ENCODE measurements at regions not wholly inside any gene's neighbourhood (a gene's known extent, or its start where the extent isn't known, plus 50 kb on each side); places are given as distances from the start of the nearest gene placed in this dataset.

GRCh38 chr12:13342971-13343370 is 146.4 kb downstream of the EMP1 start:
- H4K20me1 ChIP-seq (ENCODE audit: control insufficient read depth, insufficient read depth, low read depth, low read length) = no peaks in the 10 kb centered on the region
- H3K9me2 ChIP-seq (replicated peaks; ENCODE audit: control insufficient read depth, low read length) = no peaks in the 10 kb centered on the region
- no peaks in the 10 kb centered on the region for H3K4me1 ChIP-seq (ENCODE audit: control insufficient read depth, low read length)
- H3F3A ChIP-seq (ENCODE audit: control insufficient read depth, insufficient read depth) = no peaks in the 10 kb centered on the region
- H3K9me3 ChIP-seq (ENCODE audit: control insufficient read depth, insufficient read depth, low read length) = no peaks in the 10 kb centered on the region
- H3K27me3 ChIP-seq (ENCODE audit: control insufficient read depth, low read length) = no peaks in the 10 kb centered on the region
- H3K79me2 ChIP-seq (ENCODE audit: control insufficient read depth, low read length) = no peaks in the 10 kb centered on the region
- H3K27ac ChIP-seq (ENCODE audit: low read depth, low read length) = no peak overlapping the region
- no peak overlapping the region for H3K4me3 ChIP-seq (ENCODE audit: low read length)
- no peak for TF ChIP-seq CTCF (IDR thresholded peaks at IDR 0.05; ENCODE audit: low read depth, low read length, poor library complexity, severe bottlenecking)
- no peak for TF ChIP-seq EZH2phosphoT487 (IDR thresholded peaks at IDR 0.05; ENCODE audit: borderline replicate concordance, low read length)
- no peak overlapping the region for H3K4me2 ChIP-seq (ENCODE audit: low read length)
- no peaks in the 10 kb centered on the region for H3K36me3 ChIP-seq (ENCODE audit: control insufficient read depth, low read length)

- no peaks in the 10 kb centered on the region for H3K36me3 ChIP-seq (ENCODE audit: control insufficient read depth, low read length)
- H4K20me1 ChIP-seq (ENCODE audit: control insufficient read depth, insufficient read depth, low read depth, low read length) = no peaks in the 10 kb centered on the region
- no peak overlapping the region for H3K4me3 ChIP-seq (ENCODE audit: low read length)
- no peaks in the 10 kb centered on the region for H3K4me1 ChIP-seq (ENCODE audit: control insufficient read depth, low read length)
- no peaks in the 10 kb centered on the region for H3K27me3 ChIP-seq (ENCODE audit: control insufficient read depth, low read length)
- no peaks in the 10 kb centered on the region for H3K9me3 ChIP-seq (ENCODE audit: control insufficient read depth, insufficient read depth, low read length)
- no peaks in the 10 kb centered on the region for H3K9me2 ChIP-seq (replicated peaks; ENCODE audit: control insufficient read depth, low read length)
- no peak overlapping the region for H3K4me2 ChIP-seq (ENCODE audit: low read length)
- no peaks in the 10 kb centered on the region for H3F3A ChIP-seq (ENCODE audit: control insufficient read depth, insufficient read depth)
- H3K27ac ChIP-seq (ENCODE audit: low read depth, low read length) = no peak overlapping the region
- no peak for TF ChIP-seq EZH2phosphoT487 (IDR thresholded peaks at IDR 0.05; ENCODE audit: borderline replicate concordance, low read length)
- TF ChIP-seq CTCF (IDR thresholded peaks at IDR 0.05; ENCODE audit: low read depth, low read length, poor library complexity, severe bottlenecking) = no peak
- H3K79me2 ChIP-seq (ENCODE audit: control insufficient read depth, low read length) = no peaks in the 10 kb centered on the region
Observed at GRCh38 chr12:13340149-13340548, 143.6 kb downstream of the EMP1 start.

- Histone ChIP-seq H3K27ac (ENCODE audit: low read depth, low read length) (no peak overlapping the region), H3K4me1 (ENCODE audit: control insufficient read depth, low read length) (no peaks in the 10 kb centered on the region), H3K36me3 (ENCODE audit: control insufficient read depth, low read length) (no peaks in the 10 kb centered on the region), H4K20me1 (ENCODE audit: control insufficient read depth, insufficient read depth, low read depth, low read length) (no peaks in the 10 kb centered on the region), H3K9me2 (replicated peaks; ENCODE audit: control insufficient read depth, low read length) (no peaks in the 10 kb centered on the region), H3F3A (ENCODE audit: control insufficient read depth, insufficient read depth) (no peaks in the 10 kb centered on the region), H3K27me3 (ENCODE audit: control insufficient read depth, low read length) (no peaks in the 10 kb centered on the region), H3K4me2 (ENCODE audit: low read length) (no peak overlapping the region), H3K4me3 (ENCODE audit: low read length) (no peak overlapping the region), H3K79me2 (ENCODE audit: control insufficient read depth, low read length) (no peaks in the 10 kb centered on the region), H3K9me3 (ENCODE audit: control insufficient read depth, insufficient read depth, low read length) (no peaks in the 10 kb centered on the region)
- TF ChIP-seq CTCF (IDR thresholded peaks at IDR 0.05; ENCODE audit: low read depth, low read length, poor library complexity, severe bottlenecking) = no peak
- TF ChIP-seq EZH2phosphoT487 (IDR thresholded peaks at IDR 0.05; ENCODE audit: borderline replicate concordance, low read length) = no peak
Observed at GRCh38 chr12:13339538-13339937, 143.0 kb downstream of the EMP1 start.

GRCh38 chr12:13339091-13339490 is 142.6 kb downstream of the EMP1 start:
- TF ChIP-seq CTCF (IDR thresholded peaks at IDR 0.05; ENCODE audit: low read depth, low read length, poor library complexity, severe bottlenecking) = no peak
- TF ChIP-seq EZH2phosphoT487 (IDR thresholded peaks at IDR 0.05; ENCODE audit: borderline replicate concordance, low read length) = no peak
- H3K27me3 ChIP-seq (ENCODE audit: control insufficient read depth, low read length) = no peaks in the 10 kb centered on the region
- no peak overlapping the region for H3K27ac ChIP-seq (ENCODE audit: low read depth, low read length)
- H3K79me2 ChIP-seq (ENCODE audit: control insufficient read depth, low read length) = no peaks in the 10 kb centered on the region
- H4K20me1 ChIP-seq (ENCODE audit: control insufficient read depth, insufficient read depth, low read depth, low read length) = no peaks in the 10 kb centered on the region
- H3K9me3 ChIP-seq (ENCODE audit: control insufficient read depth, insufficient read depth, low read length) = no peaks in the 10 kb centered on the region
- H3K9me2 ChIP-seq (replicated peaks; ENCODE audit: control insufficient read depth, low read length) = no peaks in the 10 kb centered on the region
- no peak overlapping the region for H3K4me2 ChIP-seq (ENCODE audit: low read length)
- no peaks in the 10 kb centered on the region for H3K4me1 ChIP-seq (ENCODE audit: control insufficient read depth, low read length)
- H3K36me3 ChIP-seq (ENCODE audit: control insufficient read depth, low read length) = no peaks in the 10 kb centered on the region
- H3F3A ChIP-seq (ENCODE audit: control insufficient read depth, insufficient read depth) = no peaks in the 10 kb centered on the region
- H3K4me3 ChIP-seq (ENCODE audit: low read length) = no peak overlapping the region
